ENCODE measurements at regions not wholly inside any gene's neighbourhood (a gene's known extent, or its start where the extent isn't known, plus 50 kb on each side); places are given as distances from the start of the nearest gene placed in this dataset.

DNA sequence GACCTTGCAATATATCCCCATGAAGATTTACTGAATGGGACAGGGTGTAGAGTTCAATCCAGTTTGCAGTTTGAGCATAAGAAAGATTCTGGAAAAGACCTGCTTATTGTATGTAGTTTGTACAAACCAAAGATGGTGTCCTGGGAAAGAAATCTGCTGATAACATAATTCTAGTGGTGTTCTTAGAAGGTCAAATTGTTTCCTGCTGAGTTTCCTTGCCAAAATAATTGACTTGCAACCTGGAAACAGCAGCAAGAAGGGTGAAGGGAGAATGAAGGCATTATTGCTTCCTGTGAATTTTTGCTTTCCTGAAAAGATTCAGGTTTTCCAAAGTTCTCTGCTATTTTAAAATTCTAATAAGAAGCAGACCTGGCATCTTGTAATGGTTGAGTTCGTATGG lies 222.9 kb downstream of the KIF20B start:
- TF ChIP-seq, protein P1, sequence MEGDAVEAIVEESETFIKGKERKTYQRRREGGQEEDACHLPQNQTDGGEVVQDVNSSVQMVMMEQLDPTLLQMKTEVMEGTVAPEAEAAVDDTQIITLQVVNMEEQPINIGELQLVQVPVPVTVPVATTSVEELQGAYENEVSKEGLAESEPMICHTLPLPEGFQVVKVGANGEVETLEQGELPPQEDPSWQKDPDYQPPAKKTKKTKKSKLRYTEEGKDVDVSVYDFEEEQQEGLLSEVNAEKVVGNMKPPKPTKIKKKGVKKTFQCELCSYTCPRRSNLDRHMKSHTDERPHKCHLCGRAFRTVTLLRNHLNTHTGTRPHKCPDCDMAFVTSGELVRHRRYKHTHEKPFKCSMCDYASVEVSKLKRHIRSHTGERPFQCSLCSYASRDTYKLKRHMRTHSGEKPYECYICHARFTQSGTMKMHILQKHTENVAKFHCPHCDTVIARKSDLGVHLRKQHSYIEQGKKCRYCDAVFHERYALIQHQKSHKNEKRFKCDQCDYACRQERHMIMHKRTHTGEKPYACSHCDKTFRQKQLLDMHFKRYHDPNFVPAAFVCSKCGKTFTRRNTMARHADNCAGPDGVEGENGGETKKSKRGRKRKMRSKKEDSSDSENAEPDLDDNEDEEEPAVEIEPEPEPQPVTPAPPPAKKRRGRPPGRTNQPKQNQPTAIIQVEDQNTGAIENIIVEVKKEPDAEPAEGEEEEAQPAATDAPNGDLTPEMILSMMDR (IDR thresholded peaks at IDR 0.05; ENCODE audit: low read length), result no peak
- no peak for TF ChIP-seq EZH2 (optimal IDR thresholded peaks at IDR 0.05; ENCODE audit: low read depth, low read length)

All from MM.1S (cell line).